A549 (cell line): ENCODE measurements at regions not wholly inside any gene's neighbourhood (a gene's known extent, or its start where the extent isn't known, plus 50 kb on each side); places are given as distances from the start of the nearest gene placed in this dataset.

Experiments
- ATAC-seq, 2 experiments: fragments of 200-7000 bp in 1 of 2; fragments of >200 bp in 1 of 2; cut with Nextera tagmentation in 1 of 2; cut with Tn5 transposase in 1 of 2; 3 replicates each; pipeline versions ENCODE4 v1.8.0 to v1.9.1; 2018 to 2020; ENCODE audit warnings: mild to moderate bottlenecking in 1 of 2, moderate library complexity in 1 of 2
- CTCF ChIA-PET: fragments of 300-600 bp; sonication (Branson Sonifier 250); formaldehyde crosslinking; extraction: SDS; loops from one replicate; lab custom pipeline; 2021; ENCODE audit warnings: antibody characterized with exemption, inconsistent platforms; lab: Yijun Ruan, JAX
- POLR2A ChIA-PET: fragments of 350-600 bp; formaldehyde crosslinking; extraction: SDS; loops from one replicate; lab custom pipeline; 2021; ENCODE audit warnings: antibody characterized with exemption, inconsistent platforms; lab: Yijun Ruan, JAX
- DNase-seq, 2 experiments: peaks; one replicate each; pipeline versions ENCODE4 v3.0.0 to v3.0.0-alpha.2; 2011 to 2016; ENCODE audit warnings: low read depth in 1 of 2, low spot score in 1 of 2
- FAIRE-seq: peaks from 2 replicates; lab custom pipeline; 2011; peaks lifted over from hg19 to GRCh38; lab: Jason Lieb, UNC
- H3K27ac ChIP-seq, 2 experiments: fragments of >200 bp; sonication (Bioruptor Twin); formaldehyde crosslinking; 3 replicates each; pipeline ENCODE4 v1.5.1; 2016 to 2017
- H3K4me1 ChIP-seq: fragments of >200 bp; sonication (Bioruptor Twin); formaldehyde crosslinking; 3 replicates; pipeline ENCODE4 v1.6.1; 2016
- H3K4me2 ChIP-seq: fragments of >200 bp; sonication (Bioruptor Twin); formaldehyde crosslinking; 3 replicates; pipeline ENCODE4 v1.6.1; 2016
- H3K4me3 ChIP-seq: fragments of >200 bp; sonication (Bioruptor Twin); formaldehyde crosslinking; 3 replicates; pipeline ENCODE4 v1.5.1; 2016
- H3K9me3 ChIP-seq: fragments of >200 bp; sonication (Bioruptor Twin); formaldehyde crosslinking; 3 replicates; pipeline ENCODE4 v1.6.1; 2016
- BCL3 ChIP-seq: fragments of >200 bp; sonication (Bioruptor Twin); formaldehyde crosslinking; IDR thresholded peaks from 3 replicates; pipeline ENCODE4 v1.6.1; 2016
- CBX2 ChIP-seq: fragments of 200-600 bp; sonication (generic); IDR thresholded peaks from 2 replicates; pipeline ENCODE4 v1.6.1; 2016; ENCODE audit warnings: low read depth, mild to moderate bottlenecking, borderline replicate concordance
- CBX8 ChIP-seq: fragments of 200-600 bp; sonication (generic); IDR thresholded peaks from 2 replicates; pipeline ENCODE4 v1.6.1; 2016
- CHD4 ChIP-seq: fragments of 200-600 bp; sonication (generic); IDR thresholded peaks from 2 replicates; pipeline ENCODE4 v1.6.1; 2016; ENCODE audit warnings: antibody characterized with exemption, mild to moderate bottlenecking, borderline replicate concordance
- EHMT2 ChIP-seq: fragments of 200-600 bp; sonication (generic); IDR thresholded peaks from 2 replicates; pipeline ENCODE4 v1.6.1; 2016; ENCODE audit warnings: antibody characterized with exemption, low read depth, mild to moderate bottlenecking, moderate library complexity
- FOSB ChIP-seq: fragments of 250-450 bp; sonication (Bioruptor Pico); IDR thresholded peaks from 2 replicates; pipeline ENCODE4 v1.5.0; 2020; ENCODE audit warnings: mild to moderate bottlenecking, moderate library complexity
- HDAC2 ChIP-seq: fragments of 200-600 bp; sonication (generic); IDR thresholded peaks from 2 replicates; pipeline ENCODE4 v1.6.1; 2016
- HES2 ChIP-seq: fragments of >200 bp; sonication (Bioruptor Twin); formaldehyde crosslinking; IDR thresholded peaks from 2 replicates; pipeline ENCODE4 v1.6.1; 2016
- HMGXB4 ChIP-seq: fragments of 250-450 bp; sonication (Bioruptor Pico); IDR thresholded peaks from 2 replicates; pipeline ENCODE4 v1.5.0; 2021; ENCODE audit warnings: mild to moderate bottlenecking, moderate library complexity, borderline replicate concordance
- HOXB13 ChIP-seq: fragments of 250-450 bp; sonication (Bioruptor Pico); IDR thresholded peaks from 2 replicates; pipeline ENCODE4 v1.5.0; 2020; ENCODE audit warnings: low read depth, mild to moderate bottlenecking, moderate library complexity
- KDM1A ChIP-seq: fragments of 200-600 bp; sonication (generic); IDR thresholded peaks from 2 replicates; pipeline ENCODE4 v1.6.1; 2016; ENCODE audit warnings: low read depth, mild to moderate bottlenecking
- KDM5A ChIP-seq: fragments of 200-600 bp; sonication (generic); IDR thresholded peaks from 2 replicates; pipeline ENCODE4 v1.6.1; 2016; ENCODE audit warnings: antibody characterized with exemption, mild to moderate bottlenecking
- MAX ChIP-seq: IDR thresholded peaks from 2 replicates; pipeline ENCODE4 v1.6.1; 2012
- NR3C1 ChIP-seq: fragments of >200 bp; sonication (Bioruptor Twin); formaldehyde crosslinking; IDR thresholded peaks from 3 replicates; pipeline ENCODE4 v1.6.1; 2017
- PHF8 ChIP-seq: fragments of 200-600 bp; sonication (generic); IDR thresholded peaks from 2 replicates; pipeline ENCODE4 v1.6.1; 2016; ENCODE audit warnings: low read depth, mild to moderate bottlenecking, antibody characterized with exemption, moderate library complexity, borderline replicate concordance
- RAD21 ChIP-seq, 2 experiments: fragments of >200 bp in 1 of 2; sonication (Bioruptor Twin) in 1 of 2; formaldehyde crosslinking in 1 of 2; IDR thresholded peaks in 1 of 2; conservative IDR thresholded peaks in 1 of 2; 2 replicates in 1 of 2; 3 replicates in 1 of 2; pipeline ENCODE4 v1.6.1; 2012 to 2018; ENCODE audit warnings: inconsistent platforms in 1 of 2
- RCOR1 ChIP-seq: fragments of 150-350 bp; IDR thresholded peaks from 2 replicates; pipeline ENCODE4 v1.6.1; 2014; ENCODE audit warnings: antibody characterized with exemption, low read length, low read depth
- RFX5 ChIP-seq: fragments of 450-650 bp; IDR thresholded peaks from 2 replicates; pipeline ENCODE4 v1.7.1; 2014; ENCODE audit warnings: antibody characterized with exemption, mild to moderate bottlenecking, moderate library complexity
- TFCP2L1 ChIP-seq: fragments of 250-450 bp; sonication (Bioruptor Pico); IDR thresholded peaks from 2 replicates; pipeline ENCODE4 v1.5.0; 2021; ENCODE audit warnings: mild to moderate bottlenecking
- USF2 ChIP-seq: fragments of 450-650 bp; IDR thresholded peaks from 2 replicates; pipeline ENCODE4 v1.6.1; 2014; ENCODE audit warnings: antibody characterized with exemption
- ZNF302 ChIP-seq: fragments of 250-450 bp; sonication (Bioruptor Pico); IDR thresholded peaks from 2 replicates; pipeline ENCODE4 v1.9.0; 2021; ENCODE audit warnings: inconsistent platforms, mild to moderate bottlenecking, moderate library complexity
- ZSCAN20 ChIP-seq: fragments of 250-450 bp; sonication (Bioruptor Pico); IDR thresholded peaks from 2 replicates; pipeline ENCODE4 v1.8.0; 2022; ENCODE audit warnings: mild to moderate bottlenecking, moderate library complexity
- whole genome bisulfite sequencing: methylation state at CpG from one replicate; pipeline ENCODE4 v1.1.6; 2017; ENCODE audit errors: missing lambda C conversion rate; 5-methylcytosine and 5-hydroxymethylcytosine counted together

- TF ChIP-seq USF2: no peak
- no peak for TF ChIP-seq CHD4
Observed at GRCh38 chr6:51462896-51463295, 624.5 kb downstream of the PKHD1 start (continued).

- Histone ChIP-seq H3K4me3 (no peak overlapping the region), H3K4me2 (no peak overlapping the region), H3K27ac (no peak overlapping the region), H3K9me3 (no peaks in the 10 kb centered on the region)
- ATAC-seq: no peak
- WGBS: 5% methylated on average over 2 of the region's 2 CpGs
- DNase-seq: no peak
- ChIA-PET CTCF (no interaction called here), POLR2A (no interaction called here)
- no peak for FAIRE-seq
- TF ChIP-seq HOXB13 (CRISPR knock-in tag) (no peak), FOSB (CRISPR knock-in tag) (no peak), CBX8 (no peak), RCOR1 (no peak), HES2 (no peak), KDM1A (no peak), BCL3 (no peak), RAD21 (conservative IDR thresholded peaks at IDR 0.05 in 1 of 2, IDR thresholded peaks at IDR 0.05 in 1 of 2) (no peak), TFCP2L1 (CRISPR knock-in tag) (no peak), EHMT2 (no peak), ZSCAN20 (CRISPR knock-in tag) (no peak), ZNF302 (no peak), HDAC2 (no peak)
- TF ChIP-seq, all 56 proteins: peak for 0
- H3K4me1 ChIP-seq: no peaks in the 10 kb centered on the region
Observed at GRCh38 chr6:51463321-51463720, 624.1 kb downstream of the PKHD1 start.

GRCh38 chr6:51464956-51465355 lies 622.5 kb downstream of the PKHD1 start:
- H3K4me2 ChIP-seq: no peak overlapping the region
- ATAC-seq (no peak), DNase-seq (no peak), FAIRE-seq (no peak)
- WGBS: 5% methylated on average over 1 of the region's 1 CpG
- no peak overlapping the region for H3K4me3 ChIP-seq
- POLR2A ChIA-PET: no interaction called here
- no peak for TF ChIP-seq HDAC2
- TF ChIP-seq CBX2: no peak
- no peak for TF ChIP-seq NR3C1
- TF ChIP-seq HES2: no peak
- no peak for TF ChIP-seq MAX
- TF ChIP-seq ZSCAN20 (CRISPR knock-in tag): no peak
- no peak for TF ChIP-seq ZNF302
- no peak for TF ChIP-seq HMGXB4 (CRISPR knock-in tag)
- TF ChIP-seq TFCP2L1 (CRISPR knock-in tag): no peak
- no peak for TF ChIP-seq CBX8
- TF ChIP-seq HOXB13 (CRISPR knock-in tag): no peak
- no peak for TF ChIP-seq KDM5A
- TF ChIP-seq PHF8: no peak
- TF ChIP-seq RCOR1: no peak
- TF ChIP-seq RFX5: no peak
- TF ChIP-seq, all 56 proteins: peak for 0
- H3K4me1 ChIP-seq: no peaks in the 10 kb centered on the region
- CTCF ChIA-PET: no interaction called here
- H3K27ac ChIP-seq: no peak overlapping the region
- no peaks in the 10 kb centered on the region for H3K9me3 ChIP-seq
